BE2C (cell line): ENCODE measurements at regions not wholly inside any gene's neighbourhood (a gene's known extent, or its start where the extent isn't known, plus 50 kb on each side); places are given as distances from the start of the nearest gene placed in this dataset.
"Not testable (repeated sequence)": the region's sequence is repeated elsewhere in the genome, so short reads cannot be mapped to it uniquely, and the experiment has no call there.

ENCODE experiments used
- DNase-seq: peaks from one replicate; pipeline ENCODE4 v3.0.0-alpha.2; 2020
- H3K27me3 ChIP-seq: fragments of 250-450 bp; sonication (Bioruptor Pico); 2 replicates; pipeline ENCODE4 v1.5.1; 2020; ENCODE audit warnings: mild to moderate bottlenecking
- H3K36me3 ChIP-seq: fragments of 250-450 bp; sonication (Bioruptor Pico); 2 replicates; pipeline ENCODE4 v1.5.1; 2020; ENCODE audit warnings: mild to moderate bottlenecking
- H3K4me1 ChIP-seq: fragments of 250-450 bp; sonication (Bioruptor Pico); 2 replicates; pipeline ENCODE4 v1.5.1; 2020
- H3K4me3 ChIP-seq: 2 replicates; pipeline ENCODE4 v1.5.1; 2011; ENCODE audit warnings: low read depth, low read length
- H3K9me3 ChIP-seq: fragments of 250-450 bp; sonication (Bioruptor Pico); 2 replicates; pipeline ENCODE4 v1.5.1; 2020
- TF ChIP-seq, protein P1 (sequence below): IDR thresholded peaks from 2 replicates; pipeline ENCODE4 v1.5.1; 2012; ENCODE audit warnings: mild to moderate bottlenecking, low read depth, low read length

DNA sequence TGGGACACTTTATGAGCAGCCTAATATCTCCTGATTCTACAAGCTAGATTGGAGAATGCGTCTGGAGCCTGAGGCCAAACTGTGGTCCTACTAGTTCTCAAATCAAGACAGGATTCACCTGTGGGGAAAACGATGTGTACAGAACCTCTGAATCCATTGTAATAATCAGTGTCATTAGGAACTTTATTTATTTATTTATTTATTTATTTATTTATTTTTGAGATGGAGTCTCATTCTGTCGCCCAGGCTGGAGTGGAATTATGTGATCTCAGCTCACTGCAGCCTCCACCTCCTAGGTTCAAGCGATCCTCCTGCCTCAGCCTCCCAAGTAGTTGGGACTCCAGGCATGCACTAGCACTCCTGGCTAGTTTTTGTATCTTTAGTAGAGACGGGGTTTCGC lies 52.6 kb upstream of the KIF26B start:
- not testable (repeated sequence) for H3K36me3 ChIP-seq, H3K4me1 ChIP-seq, H3K4me3 ChIP-seq, H3K9me3 ChIP-seq, DNase-seq, H3K27me3 ChIP-seq

DNA sequence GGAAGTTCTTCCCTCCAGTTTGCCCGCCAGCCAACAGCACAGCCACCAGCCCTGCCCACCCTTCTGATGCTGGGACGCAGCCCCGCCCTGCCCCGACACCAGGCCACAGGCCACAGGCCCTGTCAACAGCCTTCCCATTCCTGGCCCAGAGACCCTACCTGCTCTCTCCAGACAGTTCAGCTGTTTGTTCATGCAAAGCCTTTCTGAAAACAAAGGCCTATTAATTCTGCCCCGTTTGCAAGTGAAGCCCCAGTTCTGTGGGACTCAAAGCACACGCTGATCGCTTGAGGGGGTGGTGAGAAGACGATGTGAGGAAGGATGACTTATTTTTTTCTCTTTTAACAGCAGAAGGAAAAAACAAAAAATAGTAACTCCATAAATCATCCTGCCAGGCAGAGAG lies 55.4 kb upstream of the KIF26B start:
- no peak for DNase-seq
- TF ChIP-seq, protein P1, sequence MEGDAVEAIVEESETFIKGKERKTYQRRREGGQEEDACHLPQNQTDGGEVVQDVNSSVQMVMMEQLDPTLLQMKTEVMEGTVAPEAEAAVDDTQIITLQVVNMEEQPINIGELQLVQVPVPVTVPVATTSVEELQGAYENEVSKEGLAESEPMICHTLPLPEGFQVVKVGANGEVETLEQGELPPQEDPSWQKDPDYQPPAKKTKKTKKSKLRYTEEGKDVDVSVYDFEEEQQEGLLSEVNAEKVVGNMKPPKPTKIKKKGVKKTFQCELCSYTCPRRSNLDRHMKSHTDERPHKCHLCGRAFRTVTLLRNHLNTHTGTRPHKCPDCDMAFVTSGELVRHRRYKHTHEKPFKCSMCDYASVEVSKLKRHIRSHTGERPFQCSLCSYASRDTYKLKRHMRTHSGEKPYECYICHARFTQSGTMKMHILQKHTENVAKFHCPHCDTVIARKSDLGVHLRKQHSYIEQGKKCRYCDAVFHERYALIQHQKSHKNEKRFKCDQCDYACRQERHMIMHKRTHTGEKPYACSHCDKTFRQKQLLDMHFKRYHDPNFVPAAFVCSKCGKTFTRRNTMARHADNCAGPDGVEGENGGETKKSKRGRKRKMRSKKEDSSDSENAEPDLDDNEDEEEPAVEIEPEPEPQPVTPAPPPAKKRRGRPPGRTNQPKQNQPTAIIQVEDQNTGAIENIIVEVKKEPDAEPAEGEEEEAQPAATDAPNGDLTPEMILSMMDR, result no peak
- Histone ChIP-seq H3K27me3 (no peaks in the 10 kb centered on the region), H3K4me1 (peaks cover 13% of the 10 kb centered on the region), H3K36me3 (no peaks in the 10 kb centered on the region), H3K9me3 (no peaks in the 10 kb centered on the region), H3K4me3 (no peak overlapping the region)

DNA sequence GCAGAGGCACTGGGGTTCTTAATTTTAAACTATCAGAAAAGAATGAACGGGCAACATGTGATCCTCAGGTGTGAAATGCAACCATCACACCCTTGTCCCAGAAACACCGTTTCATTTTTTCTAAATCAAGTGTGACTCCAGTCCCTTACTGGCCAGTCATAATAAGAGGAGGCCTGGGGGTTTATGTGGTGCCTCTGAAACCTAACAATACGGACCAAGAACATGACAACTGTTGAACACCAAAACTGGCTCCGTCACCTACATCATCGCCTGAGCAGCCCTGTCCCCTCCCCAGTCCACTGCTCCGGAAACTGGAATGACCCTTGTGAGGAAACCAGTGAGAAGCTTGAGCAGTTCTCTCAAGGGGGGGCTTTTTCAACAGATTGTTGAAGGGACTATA lies 55.9 kb upstream of the KIF26B start:
- Histone ChIP-seq H3K36me3 (no peaks in the 10 kb centered on the region), H3K4me3 (no peak overlapping the region), H3K9me3 (no peaks in the 10 kb centered on the region), H3K4me1 (peaks cover 13% of the 10 kb centered on the region), H3K27me3 (no peaks in the 10 kb centered on the region)
- TF ChIP-seq, protein P1, result no peak
- no peak for DNase-seq

DNA sequence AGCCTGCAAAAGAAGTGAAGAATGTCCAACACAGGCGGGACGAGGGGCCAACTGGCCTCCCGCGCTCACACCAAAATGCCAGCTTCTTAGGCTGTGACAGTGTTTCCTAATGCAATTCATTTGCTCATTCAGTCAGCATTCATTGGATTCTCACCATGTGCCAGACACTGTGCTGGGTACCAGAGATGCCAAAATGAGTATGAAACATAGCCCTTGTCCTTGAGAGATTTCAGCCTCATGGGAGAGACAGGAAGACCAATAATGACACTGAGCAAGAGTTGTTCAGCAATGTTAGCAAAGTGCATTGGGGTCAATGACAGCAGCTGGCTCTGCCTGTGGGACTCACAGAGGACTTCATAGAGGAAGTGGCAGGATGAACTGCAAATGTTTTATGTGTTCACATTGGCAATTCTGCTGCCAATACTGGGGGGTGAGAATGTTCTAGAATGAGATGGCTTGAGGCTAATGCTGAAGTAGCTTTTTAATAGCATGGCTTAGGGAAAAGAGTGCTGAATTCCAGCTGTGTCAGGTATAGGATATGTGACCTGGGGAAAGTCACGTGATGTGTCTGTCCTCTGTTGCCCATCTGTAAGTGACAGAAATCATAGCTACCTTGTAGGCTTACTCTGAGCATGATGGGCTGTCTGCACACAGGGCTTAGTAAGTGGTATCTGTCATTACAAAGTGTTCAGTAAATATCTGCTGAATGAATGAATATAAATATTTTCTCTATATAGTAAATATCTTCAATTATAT lies 58.3 kb upstream of the KIF26B start:
- Histone ChIP-seq H3K4me3 (no peak overlapping the region), H3K9me3 (no peaks in the 10 kb centered on the region), H3K36me3 (no peaks in the 10 kb centered on the region; the same call in 1 of the 2 replicates), H3K4me1 (peaks cover 28% of the 10 kb centered on the region), H3K27me3 (no peaks in the 10 kb centered on the region)
- TF ChIP-seq, protein P1, result no peak
- no peak for DNase-seq

DNA sequence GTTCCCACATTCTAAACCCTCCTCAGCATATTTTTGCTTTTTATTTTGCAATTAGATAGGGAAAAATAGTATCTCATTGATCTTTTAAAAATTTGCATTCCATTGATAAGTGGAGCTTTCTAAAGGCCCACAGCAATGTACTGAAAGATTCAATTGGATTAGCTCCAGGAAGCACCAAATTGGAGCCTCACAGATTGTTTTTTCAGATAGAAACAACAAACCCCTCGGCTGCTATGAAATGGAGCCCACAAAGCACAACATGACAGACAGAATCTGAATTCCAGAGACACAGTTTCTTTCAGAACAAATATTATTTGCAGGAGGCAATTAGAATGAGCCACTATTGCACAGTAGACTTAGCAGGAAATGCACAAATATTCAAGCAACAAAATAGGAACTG lies 58.9 kb upstream of the KIF26B start:
- TF ChIP-seq, protein P1, result no peak
- no peaks in the 10 kb centered on the region for H3K9me3 ChIP-seq
- H3K36me3 ChIP-seq, result no peaks in the 10 kb centered on the region; the same call in 1 of the 2 replicates
- H3K4me3 ChIP-seq, result no peak overlapping the region
- DNase-seq, result no peak
- H3K4me1 ChIP-seq, result peaks cover 33% of the 10 kb centered on the region
- no peaks in the 10 kb centered on the region for H3K27me3 ChIP-seq

DNA sequence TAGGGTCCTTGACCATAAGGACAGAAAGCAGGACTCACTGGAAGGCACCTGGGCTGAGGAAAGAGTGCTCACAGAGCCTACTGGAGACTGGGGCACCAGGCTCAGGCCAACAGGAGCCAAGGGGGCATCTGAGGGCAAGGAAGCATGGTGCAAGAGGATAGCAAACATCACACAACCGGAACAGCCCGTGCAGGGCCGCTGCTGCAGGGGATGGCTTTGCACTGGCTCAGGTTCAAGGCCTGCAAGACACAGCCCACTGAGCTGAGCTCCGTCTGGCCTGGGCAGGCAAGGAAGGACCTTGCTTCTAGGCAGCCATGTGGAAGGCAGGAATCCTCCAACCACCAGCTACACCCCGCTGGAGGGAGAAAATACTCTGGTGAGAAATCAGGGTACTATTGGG lies 59.8 kb upstream of the KIF26B start:
- Histone ChIP-seq H3K36me3 (no peaks in the 10 kb centered on the region; the same call in 1 of the 2 replicates), H3K4me1 (peaks cover 33% of the 10 kb centered on the region), H3K27me3 (no peaks in the 10 kb centered on the region), H3K4me3 (no peak overlapping the region), H3K9me3 (no peaks in the 10 kb centered on the region)
- DNase-seq, result peak; percentile 16
- TF ChIP-seq, protein P1, result no peak
